ENCODE measurements at regions not wholly inside any gene's neighbourhood (a gene's known extent, or its start where the extent isn't known, plus 50 kb on each side); places are given as distances from the start of the nearest gene placed in this dataset.

- H3K27ac ChIP-seq (ENCODE audit: low read depth, low read length), result no peak overlapping the region
- H3K79me2 ChIP-seq (ENCODE audit: insufficient read depth, low read length), result no peaks in the 10 kb centered on the region
- H3K4me3 ChIP-seq (ENCODE audit: insufficient read depth, low read length), result no peak overlapping the region
- no peaks in the 10 kb centered on the region for H4K20me1 ChIP-seq (ENCODE audit: insufficient read depth, low read length)
- no peak overlapping the region for H3K4me2 ChIP-seq (ENCODE audit: insufficient read depth, low read length)
- H3K4me1 ChIP-seq (ENCODE audit: insufficient read depth, low read length), result no peaks in the 10 kb centered on the region
- H3K27me3 ChIP-seq (ENCODE audit: insufficient read depth, low read length), result no peaks in the 10 kb centered on the region
- no peaks in the 10 kb centered on the region for H3K36me3 ChIP-seq (ENCODE audit: insufficient read depth, low read length)
- TF ChIP-seq CTCF (IDR thresholded peaks at IDR 0.05; ENCODE audit: extremely low read depth, low read depth, low read length), result no peak
- no peak for DNase-seq (ENCODE audit: insufficient read length, low spot score, missing footprints)
- H3K9me3 ChIP-seq (ENCODE audit: low read depth, low read length), result no peaks in the 10 kb centered on the region
- H2AFZ ChIP-seq (ENCODE audit: low read length), result no peak overlapping the region
These were observed 209.5 kb upstream of the MMADHC start for GRCh38 chr2:149797030-149797429.

- Histone ChIP-seq H3K27me3 (ENCODE audit: insufficient read depth, low read length) (no peaks in the 10 kb centered on the region), H3K9me3 (ENCODE audit: low read depth, low read length) (no peaks in the 10 kb centered on the region), H3K79me2 (ENCODE audit: insufficient read depth, low read length) (no peaks in the 10 kb centered on the region), H3K4me1 (ENCODE audit: insufficient read depth, low read length) (no peaks in the 10 kb centered on the region), H3K4me2 (ENCODE audit: insufficient read depth, low read length) (no peak overlapping the region), H3K36me3 (ENCODE audit: insufficient read depth, low read length) (no peaks in the 10 kb centered on the region), H3K4me3 (ENCODE audit: insufficient read depth, low read length) (no peak overlapping the region), H2AFZ (ENCODE audit: low read length) (no peak overlapping the region), H4K20me1 (ENCODE audit: insufficient read depth, low read length) (no peaks in the 10 kb centered on the region), H3K27ac (ENCODE audit: low read depth, low read length) (no peak overlapping the region)
- no peak for TF ChIP-seq CTCF (IDR thresholded peaks at IDR 0.05; ENCODE audit: extremely low read depth, low read depth, low read length)
- DNase-seq (ENCODE audit: insufficient read length, low spot score, missing footprints), result no peak
These were observed 202.0 kb upstream of the MMADHC start for GRCh38 chr2:149789549-149789948.

- Histone ChIP-seq H3K27ac (ENCODE audit: low read depth, low read length) (no peak overlapping the region), H3K27me3 (ENCODE audit: insufficient read depth, low read length) (no peaks in the 10 kb centered on the region), H3K4me2 (ENCODE audit: insufficient read depth, low read length) (no peak overlapping the region), H3K4me3 (ENCODE audit: insufficient read depth, low read length) (no peak overlapping the region), H3K79me2 (ENCODE audit: insufficient read depth, low read length) (no peaks in the 10 kb centered on the region), H4K20me1 (ENCODE audit: insufficient read depth, low read length) (no peaks in the 10 kb centered on the region), H2AFZ (ENCODE audit: low read length) (no peak overlapping the region), H3K4me1 (ENCODE audit: insufficient read depth, low read length) (no peaks in the 10 kb centered on the region), H3K9me3 (ENCODE audit: low read depth, low read length) (no peaks in the 10 kb centered on the region), H3K36me3 (ENCODE audit: insufficient read depth, low read length) (no peaks in the 10 kb centered on the region)
- no peak for TF ChIP-seq CTCF (IDR thresholded peaks at IDR 0.05; ENCODE audit: extremely low read depth, low read depth, low read length)
- peak; percentile 55 for DNase-seq (ENCODE audit: insufficient read length, low spot score, missing footprints)
These were observed 199.6 kb upstream of the MMADHC start for GRCh38 chr2:149787206-149787605.

GRCh38 chr2:149783284-149783683 is 195.7 kb upstream of the MMADHC start:
- no peak for DNase-seq (ENCODE audit: insufficient read length, low spot score, missing footprints)
- H4K20me1 ChIP-seq (ENCODE audit: insufficient read depth, low read length), result no peaks in the 10 kb centered on the region
- H3K36me3 ChIP-seq (ENCODE audit: insufficient read depth, low read length), result no peaks in the 10 kb centered on the region
- no peak overlapping the region for H3K4me2 ChIP-seq (ENCODE audit: insufficient read depth, low read length)
- H3K4me3 ChIP-seq (ENCODE audit: insufficient read depth, low read length), result no peak overlapping the region
- no peaks in the 10 kb centered on the region for H3K9me3 ChIP-seq (ENCODE audit: low read depth, low read length)
- H3K4me1 ChIP-seq (ENCODE audit: insufficient read depth, low read length), result no peaks in the 10 kb centered on the region
- H2AFZ ChIP-seq (ENCODE audit: low read length), result no peak overlapping the region
- TF ChIP-seq CTCF (IDR thresholded peaks at IDR 0.05; ENCODE audit: extremely low read depth, low read depth, low read length), result no peak
- H3K79me2 ChIP-seq (ENCODE audit: insufficient read depth, low read length), result no peaks in the 10 kb centered on the region
- no peaks in the 10 kb centered on the region for H3K27me3 ChIP-seq (ENCODE audit: insufficient read depth, low read length)
- no peak overlapping the region for H3K27ac ChIP-seq (ENCODE audit: low read depth, low read length)

All from osteoblast (primary cell).